AG10803 (cell line): ENCODE measurements at regions not wholly inside any gene's neighbourhood (a gene's known extent, or its start where the extent isn't known, plus 50 kb on each side); places are given as distances from the start of the nearest gene placed in this dataset.

Source experiments
- DNase-seq: peaks from one replicate; pipeline ENCODE4 v3.0.0; 2010; ENCODE audit warnings: low read depth
- H3K4me3 ChIP-seq: 2 replicates; pipeline ENCODE4 v1.5.1; 2011; ENCODE audit warnings: mild to moderate bottlenecking, low read length, control low read depth
- CTCF ChIP-seq: conservative IDR thresholded peaks from 2 replicates; pipeline ENCODE4 v1.5.1; 2011; ENCODE audit warnings: mild to moderate bottlenecking, low read length, control low read depth, inconsistent platforms

GRCh38 chr4:75251547-75251946, 262.7 kb downstream of the RCHY1 start:
- no peak for TF ChIP-seq CTCF

GRCh38 chr4:75249739-75250138, 264.5 kb downstream of the RCHY1 start:
- no peak overlapping the region for H3K4me3 ChIP-seq
- TF ChIP-seq CTCF = no peak
- DNase-seq = no peak

More at GRCh38 chr4:75251547-75251946, 262.7 kb downstream of the RCHY1 start:
- DNase-seq = no peak
- no peak overlapping the region for H3K4me3 ChIP-seq

- no peak for DNase-seq
- no peak for TF ChIP-seq CTCF
- no peak overlapping the region for H3K4me3 ChIP-seq
Measured at GRCh38 chr4:75248770-75249407, 265.3 kb downstream of the RCHY1 start.

- TF ChIP-seq CTCF = no peak
- no peak overlapping the region for H3K4me3 ChIP-seq
- no peak for DNase-seq
Measured at GRCh38 chr4:75244325-75244724, 269.9 kb downstream of the RCHY1 start.

GRCh38 chr4:75243570-75243969, 270.6 kb downstream of the RCHY1 start:
- no peak for DNase-seq
- TF ChIP-seq CTCF = no peak

GRCh38 chr4:75235359-75235951, 278.7 kb downstream of the RCHY1 start:
- no peak for TF ChIP-seq CTCF
- DNase-seq = no peak
- H3K4me3 ChIP-seq = no peak overlapping the region

More at GRCh38 chr4:75243570-75243969, 270.6 kb downstream of the RCHY1 start:
- no peak overlapping the region for H3K4me3 ChIP-seq

GRCh38 chr4:75232546-75232945, 281.7 kb downstream of the RCHY1 start:
- H3K4me3 ChIP-seq = no peak overlapping the region
- no peak for DNase-seq
- TF ChIP-seq CTCF = no peak
